Tibial nerve (tissue), 4 donors: ENCODE measurements at regions not wholly inside any gene's neighbourhood (a gene's known extent, or its start where the extent isn't known, plus 50 kb on each side); places are given as distances from the start of the nearest gene placed in this dataset.

Experiments used
- DNase-seq, 2 donors: peaks; one replicate each; pipeline ENCODE4 v3.0.0-alpha.2; 2019; ENCODE audit warnings: low spot score in 2 of 2
- H3K27ac ChIP-seq, 4 donors: fragments of 200-600 bp; sonication (generic) in 3 of 4; one replicate each; pipeline ENCODE4 v1.5.1; 2017 to 2019; ENCODE audit warnings: mild to moderate bottlenecking in 1 of 4
- H3K27me3 ChIP-seq, 2 donors: fragments of 200-600 bp; sonication (generic) in 1 of 2; one replicate each; pipeline versions ENCODE4 v1.5.1 to v1.6.0; 2017 to 2019
- H3K36me3 ChIP-seq, 3 donors: fragments of 200-600 bp; sonication (generic); one replicate each; pipeline ENCODE4 v1.5.1; 2018 to 2019
- H3K4me1 ChIP-seq, 4 donors: fragments of 200-600 bp; sonication (generic) in 3 of 4; one replicate each; pipeline ENCODE4 v1.5.1; 2017 to 2019
- H3K4me3 ChIP-seq, 4 donors: fragments of 200-600 bp; sonication (generic) in 3 of 4; one replicate each; pipeline ENCODE4 v1.5.1; 2017 to 2019; ENCODE audit warnings: mild to moderate bottlenecking in 1 of 4, moderate library complexity in 1 of 4
- H3K9me3 ChIP-seq, 4 donors: fragments of 200-600 bp; sonication (generic) in 3 of 4; one replicate each; pipeline ENCODE4 v1.5.1; 2017 to 2019
- CTCF ChIP-seq, 5 experiments: fragments of 200-600 bp in 3 of 5; fragments of 450-650 bp in 2 of 5; sonication (generic) in 3 of 5; IDR thresholded peaks; one replicate each; pipeline ENCODE4 v1.5.1; 2016 to 2019; ENCODE audit warnings: antibody characterized with exemption in 5 of 5, mild to moderate bottlenecking in 3 of 5, moderate library complexity in 2 of 5
- EP300 ChIP-seq, 2 donors: sonication (generic); formaldehyde crosslinking; IDR thresholded peaks; one replicate each; pipeline ENCODE4 v1.6.1; 2017; ENCODE audit warnings: antibody characterized with exemption in 2 of 2, mild to moderate bottlenecking in 1 of 2
- POLR2A ChIP-seq, 2 donors: fragments of 450-650 bp; IDR thresholded peaks; one replicate each; pipeline ENCODE4 v1.6.1; 2017; ENCODE audit warnings: antibody characterized with exemption in 2 of 2, mild to moderate bottlenecking in 2 of 2, moderate library complexity in 2 of 2
- WGBS, 2 donors: methylation state at CpG; one replicate each; pipeline ENCODE4 v1.1.5; 2018; 5-methylcytosine and 5-hydroxymethylcytosine counted together

GRCh38 chr13:106187501-106188095 is 347.9 kb downstream of the EFNB2 start:
- DNase-seq: no peak
- Histone ChIP-seq H3K27me3 (no peaks in the 10 kb centered on the region), H3K27ac (no peak overlapping the region), H3K4me1 (no peaks in the 10 kb centered on the region), H3K36me3 (no peaks in the 10 kb centered on the region), H3K4me3 (no peak overlapping the region), H3K9me3 (no peaks in the 10 kb centered on the region)
- 69 to 70% methylated on average over 5 of the region's 5 CpGs for WGBS, 2 donors
- TF ChIP-seq POLR2A (IDR thresholded peaks at IDR 0.05) (no peak), EP300 (IDR thresholded peaks at IDR 0.05) (no peak), CTCF (IDR thresholded peaks at IDR 0.05) (no peak)

- 84 to 94% methylated on average over 1 of the region's 1 CpG for WGBS, 2 donors
- no peaks in the 10 kb centered on the region for H3K4me1 ChIP-seq
- DNase-seq: no peak
- no peaks in the 10 kb centered on the region for H3K9me3 ChIP-seq
- no peaks in the 10 kb centered on the region for H3K27me3 ChIP-seq
- H3K27ac ChIP-seq: no peak overlapping the region
- H3K4me3 ChIP-seq: no peak overlapping the region
- no peak for TF ChIP-seq EP300 (IDR thresholded peaks at IDR 0.05)
- no peak for TF ChIP-seq CTCF (IDR thresholded peaks at IDR 0.05)
- TF ChIP-seq POLR2A (IDR thresholded peaks at IDR 0.05): no peak
- no peaks in the 10 kb centered on the region for H3K36me3 ChIP-seq
These were observed 348.4 kb downstream of the EFNB2 start for GRCh38 chr13:106187101-106187500.

GRCh38 chr13:106186366-106187030 is 349.0 kb downstream of the EFNB2 start:
- WGBS, 2 donors: 94 to 97% methylated on average over 3 of the region's 3 CpGs
- no peak overlapping the region for H3K4me3 ChIP-seq
- H3K27ac ChIP-seq: no peak overlapping the region
- no peaks in the 10 kb centered on the region for H3K9me3 ChIP-seq
- H3K4me1 ChIP-seq: no peaks in the 10 kb centered on the region
- H3K27me3 ChIP-seq: no peaks in the 10 kb centered on the region
- no peaks in the 10 kb centered on the region for H3K36me3 ChIP-seq
- DNase-seq: no peak
- TF ChIP-seq CTCF (IDR thresholded peaks at IDR 0.05) (no peak), POLR2A (IDR thresholded peaks at IDR 0.05) (no peak), EP300 (IDR thresholded peaks at IDR 0.05) (no peak)

GRCh38 chr13:106184790-106185189 is 350.7 kb downstream of the EFNB2 start:
- H3K4me3 ChIP-seq: no peak overlapping the region
- no peak for DNase-seq
- H3K27me3 ChIP-seq: no peaks in the 10 kb centered on the region
- H3K36me3 ChIP-seq: no peaks in the 10 kb centered on the region
- no peaks in the 10 kb centered on the region for H3K4me1 ChIP-seq
- TF ChIP-seq CTCF (IDR thresholded peaks at IDR 0.05) (no peak), EP300 (IDR thresholded peaks at IDR 0.05) (no peak), POLR2A (IDR thresholded peaks at IDR 0.05) (no peak)
- H3K27ac ChIP-seq: no peak overlapping the region
- WGBS, 2 donors: 93 to 100% methylated on average over 2 of the region's 2 CpGs
- H3K9me3 ChIP-seq: peaks cover 0 to 6% (median 0%) of the 10 kb centered on the region in 4 donors

- DNase-seq: no peak
- H3K27me3 ChIP-seq: no peaks in the 10 kb centered on the region
- TF ChIP-seq EP300 (IDR thresholded peaks at IDR 0.05) (no peak), CTCF (IDR thresholded peaks at IDR 0.05) (no peak), POLR2A (IDR thresholded peaks at IDR 0.05) (no peak)
- 58 to 60% methylated on average over 16 of the region's 16 CpGs for WGBS, 2 donors
- H3K36me3 ChIP-seq: no peaks in the 10 kb centered on the region
- no peaks in the 10 kb centered on the region for H3K4me1 ChIP-seq
- peaks cover 0 to 6% (median 0%) of the 10 kb centered on the region in 4 donors for H3K9me3 ChIP-seq
- no peak overlapping the region for H3K27ac ChIP-seq
- no peak overlapping the region for H3K4me3 ChIP-seq
These were observed 351.9 kb downstream of the EFNB2 start for GRCh38 chr13:106183410-106184065.
